Activated T-helper 1 cell treated with anti-CD3 and anti-CD28 coated beads, Interleukin-12 subunit alpha, Interleukin-12 subunit beta, Interleukin-2, Interleukin-4 antibody, amounts not matched to agents 30 ng/mL and 10 ng/mL and 1 ng/mL, durations not matched to agents 14 hours and 24 hours and 36 hours (primary cell): ENCODE measurements at regions not wholly inside any gene's neighbourhood (a gene's known extent, or its start where the extent isn't known, plus 50 kb on each side); places are given as distances from the start of the nearest gene placed in this dataset.
"Not testable (repeated sequence)": the region's sequence is repeated elsewhere in the genome, so short reads cannot be mapped to it uniquely, and the experiment has no call there.

Experiments
- DNase-seq: peaks from one replicate; pipeline ENCODE4 v3.0.0; 2021; ENCODE audit warnings: low spot score
- H3K27ac Mint-ChIP-seq: one replicate; pipeline ENCODE4 v1.8.0; 2021; ENCODE audit warnings: mild to moderate bottlenecking, mixed read lengths
- H3K27me3 Mint-ChIP-seq: one replicate; pipeline ENCODE4 v1.8.0; 2022; ENCODE audit warnings: mild to moderate bottlenecking, moderate library complexity, mixed read lengths; ENCODE audit not compliant: insufficient read depth
- H3K36me3 Mint-ChIP-seq: one replicate; pipeline ENCODE4 v1.8.0; 2021; ENCODE audit warnings: low read depth, mixed read lengths
- H3K4me1 Mint-ChIP-seq: one replicate; pipeline ENCODE4 v1.8.0; 2021; ENCODE audit warnings: low read depth, mixed read lengths
- H3K4me3 Mint-ChIP-seq: one replicate; pipeline ENCODE4 v1.8.0; 2021; ENCODE audit warnings: mild to moderate bottlenecking, moderate library complexity, mixed read lengths
- H3K9me3 Mint-ChIP-seq: one replicate; pipeline ENCODE4 v1.8.0; 2021; ENCODE audit warnings: mixed read lengths
- intact Hi-C: fragments of 100-400 bp; cut with micrococcal nuclease; formaldehyde crosslinking; loops from one replicate; pipeline ENCODE4 v1.15.1; 2024

DNA sequence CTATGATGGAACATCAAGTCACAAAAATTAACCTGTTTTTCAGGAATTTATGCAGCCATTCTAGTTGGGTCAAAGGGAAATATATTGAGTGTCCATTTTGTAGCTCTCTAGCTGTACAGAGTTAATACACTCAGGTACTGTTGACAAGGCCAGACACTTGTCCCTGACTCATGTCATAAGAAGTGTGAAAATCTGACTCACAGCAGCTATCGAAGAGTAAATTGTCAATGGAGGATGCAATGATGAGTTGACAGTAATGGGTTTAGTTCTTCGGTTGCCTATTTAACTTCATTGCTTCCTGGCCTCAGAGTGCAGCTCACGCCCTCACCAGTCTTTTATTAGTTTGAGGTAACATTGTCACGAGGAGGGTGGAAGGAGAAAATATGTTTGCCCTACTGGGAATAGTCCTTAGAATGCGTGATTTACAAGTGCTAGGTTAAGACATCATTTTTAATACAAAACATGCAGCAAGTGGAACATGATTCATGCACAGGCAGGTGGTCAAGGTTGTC is 255.1 kb downstream of the XPNPEP1 start:
- no peaks in the 10 kb centered on the region for H3K36me3 Mint-ChIP-seq
- H3K27me3 Mint-ChIP-seq, result no peaks in the 10 kb centered on the region
- H3K4me3 Mint-ChIP-seq, result no peak overlapping the region
- intact Hi-C loops, result no loop called here
- no peak for DNase-seq
- H3K27ac Mint-ChIP-seq, result no peak overlapping the region
- H3K4me1 Mint-ChIP-seq, result no peaks in the 10 kb centered on the region
- no peaks in the 10 kb centered on the region for H3K9me3 Mint-ChIP-seq

DNA sequence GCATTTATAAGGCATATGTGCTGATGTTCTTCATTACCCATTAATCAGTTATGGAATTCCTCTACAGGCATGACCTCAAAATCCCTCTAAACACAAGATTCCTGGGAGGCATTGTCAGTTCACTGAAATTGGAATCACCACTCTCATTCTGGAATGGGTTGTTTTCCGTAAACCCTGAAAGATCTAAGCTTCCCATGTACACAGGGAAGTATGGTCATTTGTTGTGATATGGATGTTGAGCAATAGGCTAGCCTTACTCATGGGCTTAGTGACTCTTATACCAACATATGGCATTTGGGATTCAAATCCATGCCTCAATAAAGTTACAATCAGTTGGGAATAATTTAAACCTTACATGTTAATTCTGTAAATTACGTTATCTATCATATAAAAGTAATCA is 258.0 kb downstream of the XPNPEP1 start:
- H3K4me3 Mint-ChIP-seq, result no peak overlapping the region
- intact Hi-C loops, result no loop called here
- H3K4me1 Mint-ChIP-seq, result no peaks in the 10 kb centered on the region
- peaks cover 6% of the 10 kb centered on the region for H3K9me3 Mint-ChIP-seq
- H3K27ac Mint-ChIP-seq, result no peak overlapping the region
- no peak for DNase-seq
- H3K27me3 Mint-ChIP-seq, result no peaks in the 10 kb centered on the region
- H3K36me3 Mint-ChIP-seq, result no peaks in the 10 kb centered on the region

DNA sequence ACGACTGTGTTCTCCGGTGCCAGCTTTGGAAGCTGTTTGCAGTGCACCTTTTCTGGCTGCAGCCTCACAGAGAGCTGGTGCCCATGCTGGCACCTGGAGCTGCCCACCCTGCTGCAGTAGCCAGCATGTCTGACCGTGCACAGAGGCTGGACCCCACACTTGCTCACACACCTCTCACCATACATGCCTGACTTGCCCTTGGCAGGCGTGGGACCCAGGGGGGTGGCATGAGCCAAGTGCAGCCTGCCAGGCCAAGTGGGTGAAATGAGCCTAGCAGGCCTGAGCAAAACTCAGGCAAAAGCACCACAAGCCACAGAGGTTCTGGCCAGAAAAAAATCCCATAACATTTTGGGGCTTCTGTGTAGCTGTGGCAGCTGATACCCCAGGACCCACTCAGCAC is 258.8 kb downstream of the XPNPEP1 start:
- Mint-ChIP-seq H3K36me3 (no peaks in the 10 kb centered on the region), H3K27me3 (no peaks in the 10 kb centered on the region), H3K27ac (no peak overlapping the region), H3K4me3 (no peak overlapping the region), H3K9me3 (peaks cover 6% of the 10 kb centered on the region), H3K4me1 (no peaks in the 10 kb centered on the region)
- intact Hi-C loops, result no loop called here
- no peak for DNase-seq

DNA sequence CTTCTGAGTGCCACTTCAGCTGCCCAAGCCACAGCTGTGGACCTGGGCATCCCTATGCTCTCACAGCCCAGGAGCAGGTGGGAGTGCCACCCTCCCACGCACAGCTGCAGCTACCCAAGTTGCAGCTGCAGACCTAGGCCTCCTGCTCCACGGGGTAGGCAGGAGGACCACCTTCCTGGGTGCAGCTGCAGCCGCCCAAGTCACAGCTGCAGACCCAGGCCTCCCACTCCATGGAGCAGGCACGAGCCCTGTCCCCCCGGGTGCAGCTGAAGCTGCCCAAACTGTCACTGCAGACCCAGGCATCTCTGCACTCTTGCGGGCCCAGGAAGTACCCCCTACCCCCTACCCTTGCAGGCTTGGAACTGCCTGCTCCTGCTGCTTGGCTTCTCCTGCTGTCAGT is 260.2 kb downstream of the XPNPEP1 start:
- Mint-ChIP-seq H3K4me3 (no peak overlapping the region), H3K9me3 (peaks cover 6% of the 10 kb centered on the region), H3K4me1 (no peaks in the 10 kb centered on the region), H3K27me3 (no peaks in the 10 kb centered on the region), H3K36me3 (no peaks in the 10 kb centered on the region), H3K27ac (no peak overlapping the region)
- no peak for DNase-seq
- intact Hi-C loops, result no loop called here

DNA sequence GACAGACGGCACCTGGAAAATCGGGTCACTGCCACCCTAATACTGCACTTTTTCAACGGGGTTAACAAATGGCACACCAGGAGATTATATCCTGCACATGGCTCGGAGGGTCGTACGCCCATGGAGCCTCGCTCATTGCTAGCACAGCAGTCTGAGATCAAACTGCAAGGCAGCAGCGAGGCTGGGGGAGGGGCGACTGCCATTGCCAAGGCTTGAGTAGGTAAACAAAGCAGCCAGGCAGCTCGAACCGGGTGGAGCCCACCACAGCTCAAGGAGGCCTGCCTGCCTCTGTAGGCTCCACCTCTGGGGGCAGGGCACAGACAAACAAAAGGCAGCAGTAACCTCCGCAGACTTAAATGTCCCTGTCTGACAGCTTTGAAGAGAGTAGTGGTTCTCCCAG is 270.7 kb downstream of the XPNPEP1 start:
- intact Hi-C loops, H3K36me3 Mint-ChIP-seq: not testable (repeated sequence)

DNA sequence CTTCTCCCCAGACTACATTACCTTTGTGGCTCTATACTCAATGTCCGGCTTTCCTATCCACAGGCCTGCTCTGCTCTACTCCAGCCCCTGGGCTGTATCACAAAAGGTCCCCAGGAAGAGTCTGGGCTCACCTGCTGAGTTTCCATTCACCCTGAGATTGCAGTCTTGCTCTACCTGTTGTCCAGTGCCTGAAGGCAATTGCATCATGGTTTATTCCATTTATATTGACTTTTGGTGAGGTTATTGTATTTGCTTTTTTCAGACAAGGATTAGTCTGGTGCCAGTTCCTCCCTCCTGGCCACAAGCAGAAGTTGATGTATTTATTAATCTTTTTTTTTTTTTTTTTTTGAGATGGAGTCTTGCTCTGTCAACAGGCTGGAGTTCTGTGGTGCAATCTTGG is 273.1 kb downstream of the XPNPEP1 start:
- no peaks in the 10 kb centered on the region for H3K4me1 Mint-ChIP-seq
- no peaks in the 10 kb centered on the region for H3K36me3 Mint-ChIP-seq
- peaks cover 4% of the 10 kb centered on the region for H3K9me3 Mint-ChIP-seq
- H3K27me3 Mint-ChIP-seq, result no peaks in the 10 kb centered on the region
- H3K4me3 Mint-ChIP-seq, result no peak overlapping the region
- DNase-seq, result no peak
- no peak overlapping the region for H3K27ac Mint-ChIP-seq
- intact Hi-C loops, result no loop called here

More for the DNA sequence above, 270.7 kb downstream of the XPNPEP1 start:
- H3K27me3 Mint-ChIP-seq, H3K4me3 Mint-ChIP-seq, H3K27ac Mint-ChIP-seq, H3K4me1 Mint-ChIP-seq, DNase-seq, H3K9me3 Mint-ChIP-seq: not testable (repeated sequence)

DNA sequence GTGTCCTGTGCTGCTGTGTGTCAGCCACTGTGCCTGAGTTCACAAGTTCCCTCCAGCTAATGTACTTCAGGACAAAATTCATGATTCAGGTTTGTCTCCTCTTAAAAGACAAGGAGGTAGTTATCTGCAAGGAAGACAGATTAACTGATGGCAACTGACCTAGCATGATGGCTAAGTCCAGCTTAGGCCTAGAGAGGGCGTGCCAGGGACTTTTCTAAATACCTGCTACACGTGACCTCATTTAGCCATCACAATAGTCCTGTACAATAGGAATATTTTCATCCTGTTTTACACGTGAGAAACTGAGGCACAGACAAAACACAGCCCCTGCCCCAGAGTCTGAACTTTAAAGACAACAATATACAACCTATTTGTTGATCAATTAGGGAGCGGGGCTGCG is 275.7 kb downstream of the XPNPEP1 start:
- H3K4me1 Mint-ChIP-seq, result no peaks in the 10 kb centered on the region
- no peak for DNase-seq
- H3K27me3 Mint-ChIP-seq, result no peaks in the 10 kb centered on the region
- intact Hi-C loops, result no loop called here
- H3K4me3 Mint-ChIP-seq, result no peak overlapping the region
- H3K27ac Mint-ChIP-seq, result no peak overlapping the region
- H3K36me3 Mint-ChIP-seq, result no peaks in the 10 kb centered on the region
- H3K9me3 Mint-ChIP-seq, result no peaks in the 10 kb centered on the region

DNA sequence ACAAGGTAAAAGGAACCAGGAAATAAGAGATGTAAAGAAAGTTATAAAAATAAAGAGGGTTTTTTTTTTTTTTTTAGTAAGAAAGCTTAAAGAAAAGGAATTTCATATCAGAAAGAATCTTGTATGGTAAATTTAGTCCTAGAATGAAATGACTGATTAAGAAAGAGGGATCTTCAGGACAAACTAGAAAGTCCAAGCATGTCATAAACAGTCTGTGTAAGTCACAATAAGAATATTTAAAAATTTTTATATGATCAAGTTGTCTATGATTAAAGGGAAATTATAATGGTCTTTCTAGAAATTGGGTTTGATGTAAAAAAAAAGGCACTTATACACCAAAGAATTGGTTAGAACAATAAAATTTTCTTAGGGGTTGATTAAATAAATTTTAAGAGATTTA is 289.5 kb downstream of the XPNPEP1 start:
- no peaks in the 10 kb centered on the region for H3K4me1 Mint-ChIP-seq

DNA sequence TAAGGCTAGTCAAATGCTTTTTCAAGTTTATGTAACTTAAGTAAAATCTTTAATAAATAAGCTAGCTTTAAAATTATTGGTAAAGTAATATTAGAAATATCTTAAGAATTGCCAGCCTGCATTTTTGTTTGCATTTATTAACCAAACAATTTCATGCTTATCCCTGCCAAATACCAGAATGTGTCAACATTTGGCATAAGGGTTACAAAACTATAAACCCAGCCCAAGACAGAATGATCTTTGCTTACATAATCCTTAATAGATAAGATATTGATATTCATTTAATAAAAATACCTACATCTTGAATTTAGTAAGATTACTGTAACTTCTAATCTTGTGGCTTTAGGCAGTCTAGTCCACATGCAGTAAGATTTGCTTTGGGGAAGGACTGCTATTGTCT is 290.3 kb downstream of the XPNPEP1 start:
- not testable (repeated sequence) for H3K27ac Mint-ChIP-seq, H3K36me3 Mint-ChIP-seq

More for the DNA sequence above, 289.5 kb downstream of the XPNPEP1 start:
- no peaks in the 10 kb centered on the region for H3K27me3 Mint-ChIP-seq
- no peak overlapping the region for H3K27ac Mint-ChIP-seq
- H3K4me3 Mint-ChIP-seq, result no peak overlapping the region
- H3K9me3 Mint-ChIP-seq, result peaks cover 12% of the 10 kb centered on the region
- no peaks in the 10 kb centered on the region for H3K36me3 Mint-ChIP-seq
- intact Hi-C loops, result no loop called here
- no peak for DNase-seq

DNA sequence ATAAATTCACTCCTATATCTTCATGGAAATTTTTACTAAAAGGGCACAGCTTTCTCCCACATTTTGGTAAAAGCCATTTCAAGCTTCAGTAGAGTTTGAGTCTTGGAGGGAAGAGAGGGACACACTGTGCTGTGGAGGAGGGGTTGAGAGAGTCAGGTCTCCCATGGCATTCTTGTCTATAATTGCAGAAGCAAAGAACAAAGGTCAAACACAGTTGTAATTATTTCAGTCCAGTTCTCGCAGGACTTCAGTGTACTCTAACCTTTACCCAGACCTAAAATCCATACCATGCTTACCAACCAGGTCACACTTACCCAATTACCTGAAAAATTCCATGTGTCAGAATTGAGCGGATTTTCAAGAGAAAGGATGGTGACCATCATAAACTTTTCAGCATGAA is 298.4 kb downstream of the XPNPEP1 start:
- DNase-seq, result no peak
- no peak overlapping the region for H3K27ac Mint-ChIP-seq
- H3K4me3 Mint-ChIP-seq, result no peak overlapping the region
- H3K36me3 Mint-ChIP-seq, result no peaks in the 10 kb centered on the region
- no peaks in the 10 kb centered on the region for H3K4me1 Mint-ChIP-seq
- intact Hi-C loops, result no loop called here
- no peaks in the 10 kb centered on the region for H3K9me3 Mint-ChIP-seq
- H3K27me3 Mint-ChIP-seq, result no peaks in the 10 kb centered on the region

More for the DNA sequence above, 290.3 kb downstream of the XPNPEP1 start:
- H3K27me3 Mint-ChIP-seq, intact Hi-C loops, H3K4me3 Mint-ChIP-seq, DNase-seq, H3K4me1 Mint-ChIP-seq: not testable (repeated sequence)
- H3K9me3 Mint-ChIP-seq, result peaks cover 12% of the 10 kb centered on the region

DNA sequence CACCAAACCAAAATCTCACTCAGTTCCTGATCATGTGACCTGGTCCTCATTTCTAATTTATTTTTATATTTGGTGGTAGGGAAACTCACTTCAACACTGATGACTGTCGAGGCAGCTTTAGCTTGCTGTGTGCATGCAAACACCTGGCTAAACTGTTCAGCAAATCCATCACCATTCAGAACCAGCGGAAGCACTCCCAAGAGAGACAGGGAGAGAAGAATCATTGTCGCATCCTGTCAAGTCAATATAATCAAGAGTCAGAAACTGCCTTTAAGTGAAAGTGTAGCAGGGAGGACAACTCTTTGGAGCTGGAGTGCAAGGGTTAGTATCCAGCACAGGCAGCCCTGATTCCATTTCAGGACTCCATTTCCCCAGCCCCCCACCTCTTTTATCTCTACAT is 300.7 kb downstream of the XPNPEP1 start:
- Mint-ChIP-seq H3K4me3 (no peak overlapping the region), H3K27me3 (no peaks in the 10 kb centered on the region), H3K9me3 (no peaks in the 10 kb centered on the region), H3K4me1 (no peaks in the 10 kb centered on the region), H3K36me3 (no peaks in the 10 kb centered on the region), H3K27ac (no peak overlapping the region)
- intact Hi-C loops, result no loop called here
- DNase-seq, result no peak

DNA sequence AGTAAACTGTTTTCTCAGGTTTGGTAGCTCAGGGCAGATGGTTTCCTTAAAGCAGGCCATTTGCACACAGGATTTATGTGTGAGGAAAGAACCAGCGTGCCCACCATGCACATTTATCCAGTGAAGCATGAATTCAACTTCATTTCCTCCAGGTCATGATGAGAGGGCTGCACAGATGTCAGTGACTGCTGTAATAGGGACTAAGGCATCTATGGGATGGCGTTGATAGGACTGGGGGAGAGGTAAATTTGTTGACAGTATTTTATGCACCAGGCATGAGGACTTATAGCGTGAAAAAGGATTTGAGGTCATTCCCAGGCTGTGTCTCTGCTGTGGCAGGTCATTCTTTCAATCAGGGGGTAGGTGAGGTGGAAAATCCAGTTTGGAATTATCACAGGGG is 302.9 kb downstream of the XPNPEP1 start:
- H3K4me3 Mint-ChIP-seq, result no peak overlapping the region
- H3K36me3 Mint-ChIP-seq, result no peaks in the 10 kb centered on the region
- H3K27ac Mint-ChIP-seq, result no peak overlapping the region
- no peaks in the 10 kb centered on the region for H3K27me3 Mint-ChIP-seq
- intact Hi-C loops, result no loop called here
- DNase-seq, result no peak
- peaks cover 3% of the 10 kb centered on the region for H3K9me3 Mint-ChIP-seq
- no peaks in the 10 kb centered on the region for H3K4me1 Mint-ChIP-seq

DNA sequence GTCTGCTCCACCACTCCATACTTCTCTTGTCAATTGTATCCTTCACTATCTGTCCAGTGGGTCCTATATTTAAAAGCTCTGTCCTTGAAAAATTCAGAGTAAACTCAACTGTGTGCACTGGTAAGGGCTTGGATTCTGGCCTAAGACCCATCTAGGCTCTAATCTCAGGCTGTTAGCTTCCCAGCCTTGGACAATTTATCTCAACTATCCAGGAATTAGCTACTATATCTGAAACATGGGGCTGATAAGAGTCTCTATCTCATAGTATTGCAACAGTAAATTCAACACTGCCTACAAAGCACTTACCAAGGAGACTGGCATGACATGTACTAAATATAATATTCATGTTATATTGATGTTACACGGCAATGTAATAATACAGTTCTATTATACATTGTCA is 303.4 kb downstream of the XPNPEP1 start:
- intact Hi-C loops, result no loop called here
- no peaks in the 10 kb centered on the region for H3K27me3 Mint-ChIP-seq
- H3K27ac Mint-ChIP-seq, result no peak overlapping the region
- no peaks in the 10 kb centered on the region for H3K36me3 Mint-ChIP-seq
- H3K4me1 Mint-ChIP-seq, result no peaks in the 10 kb centered on the region
- H3K4me3 Mint-ChIP-seq, result no peak overlapping the region
- DNase-seq, result no peak
- peaks cover 3% of the 10 kb centered on the region for H3K9me3 Mint-ChIP-seq

DNA sequence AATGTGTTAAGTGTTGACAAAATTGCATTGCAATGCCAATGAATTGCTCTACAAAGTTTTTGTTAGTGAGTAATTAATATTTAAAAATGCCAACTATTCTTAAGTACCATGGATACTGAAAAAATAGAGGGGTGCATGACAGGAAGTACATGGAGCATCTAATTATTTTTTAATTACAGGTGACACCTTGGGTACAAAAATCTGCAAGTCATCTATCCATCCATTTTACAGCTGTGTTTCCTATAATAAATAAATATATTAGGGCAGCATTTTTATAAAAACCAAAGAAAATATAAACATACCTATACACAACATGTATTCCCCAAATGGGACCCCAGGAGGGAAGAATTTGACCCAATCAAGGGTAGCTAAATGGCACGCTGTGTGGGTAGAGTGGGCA is 304.6 kb downstream of the XPNPEP1 start:
- H3K36me3 Mint-ChIP-seq, result no peaks in the 10 kb centered on the region
- peaks cover 3% of the 10 kb centered on the region for H3K9me3 Mint-ChIP-seq
- no peak for DNase-seq
- intact Hi-C loops, result no loop called here
- no peak overlapping the region for H3K27ac Mint-ChIP-seq
- no peaks in the 10 kb centered on the region for H3K4me1 Mint-ChIP-seq
- H3K4me3 Mint-ChIP-seq, result no peak overlapping the region
- no peaks in the 10 kb centered on the region for H3K27me3 Mint-ChIP-seq
